H1 (cell line): ENCODE measurements at regions not wholly inside any gene's neighbourhood (a gene's known extent, or its start where the extent isn't known, plus 50 kb on each side); places are given as distances from the start of the nearest gene placed in this dataset.

Source experiments
- CTCF ChIA-PET: fragments of 300-600 bp; sonication (Branson Sonifier 250); formaldehyde crosslinking; loops from one replicate; lab custom pipeline; 2021; ENCODE audit not compliant: partially characterized antibody; lab: Charles Lee
- POLR2A ChIA-PET: fragments of 300-600 bp; sonication (Branson Sonifier 250); formaldehyde crosslinking; loops from one replicate; lab custom pipeline; 2021; ENCODE audit warnings: inconsistent platforms; ENCODE audit not compliant: partially characterized antibody; lab: Charles Lee
- DNase-seq, 2 experiments: peaks; one replicate each; pipeline versions ENCODE4 v3.0.0 to v3.0.0-alpha.2; 2010 to 2022; ENCODE audit warnings: low spot score in 2 of 2, low read depth in 1 of 2, mixed read lengths in 1 of 2
- FAIRE-seq: peaks from 2 replicates; lab custom pipeline; 2011; peaks lifted over from hg19 to GRCh38; lab: Jason Lieb, UNC
- H2AFZ ChIP-seq: 2 replicates; pipeline ENCODE4 v1.8.1; 2012; ENCODE audit warnings: low read length, inconsistent platforms
- H2AK5ac ChIP-seq: 2 replicates; pipeline ENCODE4 v1.6.1; 2013; ENCODE audit warnings: low read depth, low read length
- H2BK120ac ChIP-seq: replicated peaks from 2 replicates; pipeline ENCODE3; 2013; ENCODE audit warnings: low read depth, low read length, inconsistent platforms
- H2BK12ac ChIP-seq: 2 replicates; pipeline ENCODE4 v1.6.1; 2013; ENCODE audit warnings: low read depth, low read length
- H2BK15ac ChIP-seq: 2 replicates; pipeline ENCODE4 v1.6.1; 2013; ENCODE audit warnings: low read length
- H2BK20ac ChIP-seq: 2 replicates; pipeline ENCODE4 v1.6.1; 2013; ENCODE audit warnings: low read length
- H2BK5ac ChIP-seq: 2 replicates; pipeline ENCODE4 v1.6.1; 2013; ENCODE audit warnings: low read depth, low read length
- H3K14ac ChIP-seq: 2 replicates; pipeline ENCODE4 v1.6.1; 2013; ENCODE audit warnings: inconsistent platforms; ENCODE audit not compliant: insufficient read length
- H3K18ac ChIP-seq: 2 replicates; pipeline ENCODE4 v1.6.1; 2013; ENCODE audit warnings: low read length; ENCODE audit errors: extremely low read depth
- H3K23ac ChIP-seq: 2 replicates; pipeline ENCODE4 v1.6.1; 2013; ENCODE audit warnings: inconsistent platforms; ENCODE audit not compliant: insufficient read length
- H3K23me2 ChIP-seq: 2 replicates; pipeline ENCODE4 v1.6.1; 2013; ENCODE audit warnings: low read depth, low read length
- H3K27ac ChIP-seq: 2 replicates; pipeline ENCODE4 v1.6.1; 2011; ENCODE audit warnings: low read depth, low read length, inconsistent platforms
- H3K27me3 ChIP-seq, 4 experiments: replicated peaks in 1 of 4; 1 replicate in 1 of 4; 2 replicates in 3 of 4; pipeline versions ENCODE4 v1.6.1 to v1.8.1; 2011 to 2013; ENCODE audit warnings: low read length in 3 of 4, mild to moderate bottlenecking in 3 of 4, inconsistent platforms in 2 of 4, mixed read lengths in 2 of 4, moderate library complexity in 1 of 4; ENCODE audit not compliant: control insufficient read depth in 3 of 4, insufficient read depth in 3 of 4; ENCODE audit errors: extremely low read depth in 1 of 4
- H3K36me3 ChIP-seq, 4 experiments: 2 replicates each; pipeline versions ENCODE4 v1.6.1 to v1.8.1; 2011 to 2013; ENCODE audit warnings: mild to moderate bottlenecking in 4 of 4, low read length in 3 of 4, moderate library complexity in 2 of 4, control low read depth in 1 of 4, inconsistent platforms in 1 of 4; ENCODE audit not compliant: insufficient read depth in 4 of 4, control insufficient read depth in 2 of 4
- H3K4ac ChIP-seq: replicated peaks from 2 replicates; pipeline ENCODE3; 2013; ENCODE audit warnings: low read length, low read depth, mixed read lengths, inconsistent platforms; ENCODE audit not compliant: insufficient read length
- H3K4me1 ChIP-seq, 4 experiments: replicated peaks in 1 of 4; 1 replicate in 1 of 4; 2 replicates in 3 of 4; pipeline versions ENCODE4 v1.6.1 to v1.8.1; 2011 to 2013; ENCODE audit warnings: low read length in 3 of 4, inconsistent platforms in 2 of 4, mixed read lengths in 1 of 4; ENCODE audit not compliant: insufficient read depth in 4 of 4, control insufficient read depth in 3 of 4
- H3K4me2 ChIP-seq, 2 experiments: 2 replicates each; pipeline versions ENCODE4 v1.6.1 to v1.8.1; 2011 to 2013; ENCODE audit warnings: low read depth in 2 of 2, low read length in 2 of 2, control low read depth in 1 of 2, inconsistent platforms in 1 of 2, mild to moderate bottlenecking in 1 of 2; ENCODE audit not compliant: insufficient read depth in 1 of 2
- H3K4me3 ChIP-seq, 4 experiments: fragments of 200-600, 300-600 bp in 1 of 4; sonication (generic), shearing (Covaris generic), sonication (Bioruptor Twin) in 1 of 4; 2 replicates each; pipeline versions ENCODE4 v1.5.1 to v1.8.1; 2011 to 2016; ENCODE audit warnings: low read length in 4 of 4, low read depth in 3 of 4, control low read depth in 2 of 4, inconsistent platforms in 2 of 4, mild to moderate bottlenecking in 2 of 4, mixed read lengths in 1 of 4, moderate library complexity in 1 of 4; ENCODE audit not compliant: insufficient read depth in 2 of 4; ENCODE audit errors: extremely low read depth in 1 of 4
- H3K56ac ChIP-seq: replicated peaks from 2 replicates; pipeline ENCODE3; 2013; ENCODE audit warnings: low read depth, mild to moderate bottlenecking, mixed read lengths, low read length, inconsistent platforms; ENCODE audit not compliant: insufficient read length
- H3K79me1 ChIP-seq: 2 replicates; pipeline ENCODE4 v1.6.1; 2013; ENCODE audit warnings: low read depth, low read length, control low read depth
- H3K79me2 ChIP-seq, 2 experiments: 2 replicates each; pipeline versions ENCODE4 v1.6.1 to v1.8.1; 2012 to 2013; ENCODE audit warnings: low read length in 2 of 2, mild to moderate bottlenecking in 2 of 2, inconsistent platforms in 1 of 2; ENCODE audit not compliant: insufficient read depth in 2 of 2, control insufficient read depth in 1 of 2
- H3K9ac ChIP-seq, 4 experiments: replicated peaks in 1 of 4; 1 replicate in 1 of 4; 2 replicates in 3 of 4; pipeline versions ENCODE4 v1.6.1 to v1.8.1; 2011 to 2013; ENCODE audit warnings: low read depth in 3 of 4, low read length in 3 of 4, control low read depth in 2 of 4, mild to moderate bottlenecking in 2 of 4, moderate library complexity in 2 of 4, inconsistent platforms in 1 of 4; ENCODE audit errors: extremely low read depth in 1 of 4
- H3K9me3 ChIP-seq, 2 experiments: 2 replicates each; pipeline versions ENCODE4 v1.6.1 to v1.8.1; 2012 to 2013; ENCODE audit warnings: mild to moderate bottlenecking in 2 of 2, moderate library complexity in 2 of 2, control low read depth in 1 of 2, inconsistent platforms in 1 of 2, low read depth in 1 of 2, low read length in 1 of 2, mixed read lengths in 1 of 2; ENCODE audit not compliant: insufficient read depth in 2 of 2
- H4K20me1 ChIP-seq, 2 experiments: replicated peaks in 1 of 2; 2 replicates each; pipeline versions ENCODE3 to v1.8.1; 2011 to 2013; ENCODE audit warnings: inconsistent platforms in 2 of 2, low read length in 2 of 2, mild to moderate bottlenecking in 1 of 2; ENCODE audit not compliant: insufficient read depth in 2 of 2, control insufficient read depth in 1 of 2
- H4K5ac ChIP-seq: 2 replicates; pipeline ENCODE4 v1.6.1; 2013; ENCODE audit warnings: low read length, low read depth, mixed read lengths, inconsistent platforms; ENCODE audit not compliant: insufficient read length
- H4K8ac ChIP-seq: 2 replicates; pipeline ENCODE4 v1.8.0; 2013; ENCODE audit warnings: mild to moderate bottlenecking, moderate library complexity, low read length, inconsistent platforms; ENCODE audit not compliant: insufficient read depth; ENCODE audit errors: extremely low read depth
- H4K91ac ChIP-seq: replicated peaks from 2 replicates; pipeline ENCODE3; 2013; ENCODE audit warnings: low read length, mixed read lengths, inconsistent platforms; ENCODE audit not compliant: insufficient read length
- CTCF ChIP-seq, 3 experiments: IDR thresholded peaks; 1 replicate in 2 of 3; 2 replicates in 1 of 3; pipeline versions ENCODE4 v1.5.1 to v1.6.1; 2011; ENCODE audit warnings: low read length in 3 of 3, mild to moderate bottlenecking in 3 of 3, inconsistent platforms in 2 of 3, low read depth in 1 of 3, moderate library complexity in 1 of 3; ENCODE audit not compliant: insufficient read depth in 1 of 3; ENCODE audit errors: control extremely low read depth in 1 of 3
- E2F6 ChIP-seq: IDR thresholded peaks from 2 replicates; pipeline ENCODE4 v1.6.1; 2012; ENCODE audit warnings: inconsistent platforms
- EZH2 ChIP-seq: fragments of 200-600 bp; sonication (generic); IDR thresholded peaks from 2 replicates; pipeline ENCODE4 v1.7.1; 2012; ENCODE audit warnings: low read depth, mild to moderate bottlenecking, moderate library complexity, low read length, inconsistent platforms; ENCODE audit not compliant: severe bottlenecking
- GTF2F1 ChIP-seq: IDR thresholded peaks from 2 replicates; pipeline ENCODE4 v1.6.1; 2012; ENCODE audit warnings: low read depth, low read length, improper control_type of control experiment, borderline replicate concordance
- HDAC6 ChIP-seq: IDR thresholded peaks from one replicate; pipeline ENCODE4 v1.7.1; 2012; ENCODE audit warnings: low read depth, mild to moderate bottlenecking, inconsistent platforms, low read length, moderate library complexity
- KDM4A ChIP-seq: IDR thresholded peaks from one replicate; pipeline ENCODE4 v1.7.1; 2012; ENCODE audit warnings: low read depth, mild to moderate bottlenecking, moderate library complexity, low read length, inconsistent platforms; ENCODE audit not compliant: severe bottlenecking
- KDM5A ChIP-seq: fragments of 200-600 bp; IDR thresholded peaks from 2 replicates; pipeline ENCODE4 v1.7.1; 2012; ENCODE audit warnings: mild to moderate bottlenecking, low read length, inconsistent platforms, mixed read lengths
- MAFK ChIP-seq: IDR thresholded peaks from 2 replicates; pipeline ENCODE4 v1.6.1; 2012; ENCODE audit warnings: low read depth, mild to moderate bottlenecking, improper control_type of control experiment, low read length
- RNF2 ChIP-seq: fragments of 200-900, 300-1000 bp; sonication (generic); IDR thresholded peaks from 2 replicates; pipeline ENCODE4 v1.7.1; 2016; ENCODE audit warnings: borderline replicate concordance, low read depth, mild to moderate bottlenecking, antibody characterized with exemption, low read length; ENCODE audit not compliant: poor library complexity, severe bottlenecking; ENCODE audit errors: missing control alignments
- WGBS, 2 experiments: shearing (Covaris generic) in 1 of 2; methylation state at CpG; one replicate each; pipeline versions ENCODE4 v1.1.6 to v1.1.7; 2013 to 2015; ENCODE audit warnings: low lambda C conversion rate in 2 of 2, mixed read lengths in 2 of 2, inconsistent platforms in 1 of 2, low coverage in 1 of 2, missing lambda C conversion rate in 1 of 2; ENCODE audit not compliant: insufficient replicate concordance in 2 of 2, insufficient coverage in 1 of 2, insufficient read length in 1 of 2; ENCODE audit errors: extremely low coverage in 1 of 2, missing lambda C conversion rate in 1 of 2; 5-methylcytosine and 5-hydroxymethylcytosine counted together

- DNase-seq, result no peak
- Histone ChIP-seq H2BK20ac (no peak overlapping the region), H4K91ac (no peak overlapping the region), H4K5ac (no peak overlapping the region), H2BK120ac (no peak overlapping the region), H3K4me1 (peaks cover 0 to 4% (median 0%) of the 10 kb centered on the region in 4 experiments; a peak in 1 of 7 replicates), H3K36me3 (no peaks in the 10 kb centered on the region), H3K23ac (no peak overlapping the region), H4K8ac (no peak overlapping the region), H3K4ac (no peak overlapping the region), H3K4me2 (no peak overlapping the region), H3K18ac (no peak overlapping the region), H3K56ac (no peak overlapping the region), H2AFZ (no peak overlapping the region), H3K9me3 (no peaks in the 10 kb centered on the region), H3K27me3 (no peaks in the 10 kb centered on the region), H3K9ac (no peak overlapping the region), H3K23me2 (no peaks in the 10 kb centered on the region), H3K14ac (no peak overlapping the region), H2AK5ac (no peak overlapping the region), H2BK12ac (no peak overlapping the region), H4K20me1 (no peaks in the 10 kb centered on the region), H2BK5ac (no peak overlapping the region), H3K79me1 (no peaks in the 10 kb centered on the region), H2BK15ac (no peak overlapping the region), H3K4me3 (no peak overlapping the region), H3K27ac (no peak overlapping the region), H3K79me2 (no peaks in the 10 kb centered on the region)
- no peak for FAIRE-seq
- ChIA-PET POLR2A (no interaction called here), CTCF (interaction anchor here (0.9 kb wide), 1 partner anchor 24 kb away, joined by 3 read pairs; no protein-coding TSS in a partner anchor)
- 88% methylated on average over 4 of the region's 4 CpGs; no CpG with 5 or more reads in 1 of the 2 experiments for WGBS, 2 experiments
- TF ChIP-seq EZH2, result no peak
- no peak for TF ChIP-seq CTCF (IDR thresholded peaks at IDR 0.05; ENCODE audit: control extremely low read depth in 1 of 3, insufficient read depth in 1 of 3, low read depth in 1 of 3, low read length in 3 of 3)
- TF ChIP-seq KDM4A, result no peak
- TF ChIP-seq E2F6, result no peak
- no peak for TF ChIP-seq MAFK
- TF ChIP-seq HDAC6, result no peak
- TF ChIP-seq GTF2F1, result no peak
- no peak for TF ChIP-seq KDM5A
- TF ChIP-seq RNF2, result no peak
These were observed 1060.5 kb downstream of the DIAPH3 start for GRCh38 chr13:59103004-59103768.
